Activated CD4-positive, CD25-positive, alpha-beta regulatory T cell treated with anti-CD3 and anti-CD28 coated beads, Interleukin-2, amount 50 U/mL, for 16 hours (primary cell): ENCODE measurements at regions not wholly inside any gene's neighbourhood (a gene's known extent, or its start where the extent isn't known, plus 50 kb on each side); places are given as distances from the start of the nearest gene placed in this dataset.

Experiments used
- DNase-seq: peaks from one replicate; pipeline ENCODE4 v3.0.0-alpha.2; 2020; ENCODE audit warnings: low read depth, low spot score

GRCh38 chr6:122524056-122524455 is 52.4 kb upstream of the SERINC1 start:
- no peak for DNase-seq

- peak; percentile 32 for DNase-seq
These were observed 58.9 kb upstream of the SERINC1 start for GRCh38 chr6:122530440-122531046.

GRCh38 chr6:122548281-122548680 is 61.9 kb upstream of the PKIB start:
- DNase-seq = no peak

DNA sequence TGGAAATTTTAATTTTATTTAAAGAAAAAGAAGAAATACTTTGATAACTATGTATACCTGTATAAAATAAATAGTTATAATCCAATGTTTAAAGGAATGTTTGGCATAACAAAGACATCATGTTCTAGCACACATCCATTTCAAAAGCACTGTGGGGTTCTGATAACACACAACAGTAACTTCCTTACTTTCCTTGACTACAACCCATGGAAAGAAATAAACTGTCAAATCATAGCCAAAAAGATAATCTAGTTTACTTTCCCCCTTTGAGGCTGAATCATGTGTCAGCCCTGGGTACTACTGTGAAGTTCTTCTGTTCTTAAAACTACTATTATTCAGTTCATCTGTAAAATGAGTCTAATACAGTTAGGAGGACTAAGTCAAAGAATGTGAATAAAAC is 61.4 kb upstream of the PKIB start:
- DNase-seq = no peak

DNA sequence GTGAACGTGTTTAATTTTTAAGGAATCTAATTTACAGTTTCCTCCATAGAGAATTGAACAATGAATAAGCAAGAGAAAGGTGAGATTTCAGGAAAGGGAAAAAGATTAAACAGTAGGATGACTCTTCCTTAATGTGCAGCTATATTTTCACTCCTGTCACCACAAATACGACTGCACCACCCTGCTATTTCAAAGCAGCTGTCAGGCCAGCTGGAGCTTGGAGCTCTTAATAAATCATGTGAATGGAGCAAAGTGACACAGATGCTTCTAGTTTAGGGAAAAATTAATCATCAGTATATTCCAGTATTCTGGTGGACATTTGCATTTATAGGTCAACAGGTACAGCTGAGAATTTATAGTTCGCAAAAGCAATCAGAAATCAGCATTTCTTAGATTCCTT is 56.5 kb upstream of the PKIB start:
- DNase-seq = no peak

DNA sequence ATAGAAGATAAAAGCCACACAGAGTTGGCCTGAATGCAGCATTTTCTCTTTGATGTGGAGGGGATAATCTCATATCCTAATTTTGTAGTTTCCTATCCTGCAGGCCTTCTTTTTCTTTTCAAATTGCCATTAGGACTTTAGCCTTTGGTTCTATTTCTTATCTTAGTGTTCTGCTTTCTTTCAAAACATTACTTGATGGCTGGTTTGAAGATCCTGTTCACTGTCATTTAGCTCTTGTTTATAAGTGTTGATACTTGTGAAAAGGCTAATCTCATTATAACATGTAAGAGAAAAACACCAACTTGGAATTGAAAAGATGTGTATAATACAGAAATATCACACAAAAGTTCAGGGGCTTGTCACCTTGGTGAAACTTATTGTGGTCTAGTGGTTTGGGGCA is 54.6 kb upstream of the PKIB start:
- no peak for DNase-seq

DNA sequence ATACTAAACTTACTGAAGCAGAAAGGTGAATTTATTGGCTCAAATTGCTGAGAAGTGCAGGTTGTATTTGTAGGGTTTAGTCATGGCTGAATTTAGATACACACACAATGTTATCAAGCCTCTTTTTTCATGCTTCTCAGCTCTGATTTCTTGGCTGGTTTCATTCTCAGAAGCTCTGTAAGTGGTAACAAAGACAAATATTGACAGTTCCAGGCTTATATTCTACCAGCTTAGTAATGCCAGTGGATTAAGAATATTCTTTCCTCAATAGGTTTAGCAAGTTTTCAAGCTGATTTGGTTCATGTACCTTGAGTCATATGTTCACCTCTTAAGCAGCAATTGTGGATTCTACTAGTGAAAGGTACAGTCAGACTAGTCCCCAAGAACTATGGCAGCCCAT is 52.1 kb upstream of the PKIB start:
- DNase-seq = no peak
